Keratinocyte (primary cell): ENCODE measurements at regions not wholly inside any gene's neighbourhood (a gene's known extent, or its start where the extent isn't known, plus 50 kb on each side); places are given as distances from the start of the nearest gene placed in this dataset.

Experiments
- DNase-seq: peaks from one replicate; pipeline ENCODE4 v3.0.0-alpha.2; 2011; ENCODE audit warnings: low read depth, missing footprints, low spot score
- FAIRE-seq: peaks from 2 replicates; lab custom pipeline; 2011; peaks lifted over from hg19 to GRCh38; lab: Jason Lieb, UNC
- H2AFZ ChIP-seq: 2 replicates; pipeline ENCODE4 v1.6.0; 2012; ENCODE audit warnings: low read length, control low read depth, inconsistent platforms; ENCODE audit not compliant: control insufficient read depth
- H3K27ac ChIP-seq: 2 replicates; pipeline ENCODE4 v1.5.1; 2011; ENCODE audit warnings: low read length; ENCODE audit not compliant: control insufficient read depth, insufficient read depth
- H3K27me3 ChIP-seq: 3 replicates; pipeline ENCODE4 v1.6.0; 2011; ENCODE audit warnings: low read length; ENCODE audit not compliant: control insufficient read depth, insufficient read depth; ENCODE audit errors: extremely low read depth
- H3K36me3 ChIP-seq, 2 experiments: 2 replicates in 1 of 2; 3 replicates in 1 of 2; pipeline ENCODE4 v1.5.1; 2011; ENCODE audit warnings: low read length in 2 of 2, mild to moderate bottlenecking in 1 of 2; ENCODE audit not compliant: control insufficient read depth in 2 of 2, insufficient read depth in 2 of 2; ENCODE audit errors: extremely low read depth in 1 of 2
- H3K4me1 ChIP-seq: 3 replicates; pipeline ENCODE4 v1.5.1; 2011; ENCODE audit warnings: low read length; ENCODE audit not compliant: control insufficient read depth, insufficient read depth; ENCODE audit errors: extremely low read depth
- H3K4me2 ChIP-seq: 3 replicates; pipeline ENCODE4 v1.6.0; 2011; ENCODE audit warnings: low read depth, low read length; ENCODE audit not compliant: control insufficient read depth, insufficient read depth; ENCODE audit errors: extremely low read depth
- H3K4me3 ChIP-seq, 3 experiments: fragments of 200-600 bp in 1 of 3; sonication (generic) in 1 of 3; 2 replicates in 2 of 3; 3 replicates in 1 of 3; pipeline ENCODE4 v1.5.1; 2011 to 2016; ENCODE audit warnings: low read length in 3 of 3, mild to moderate bottlenecking in 3 of 3, control low read depth in 2 of 3, inconsistent platforms in 1 of 3, low read depth in 1 of 3, mixed read lengths in 1 of 3, mixed run types in 1 of 3, moderate library complexity in 1 of 3; ENCODE audit not compliant: control insufficient read depth in 2 of 3, insufficient read depth in 2 of 3; ENCODE audit errors: extremely low read depth in 1 of 3
- H3K79me2 ChIP-seq: 2 replicates; pipeline ENCODE4 v1.6.0; 2012; ENCODE audit warnings: low read length; ENCODE audit not compliant: control insufficient read depth, insufficient read depth
- H3K9ac ChIP-seq: 3 replicates; pipeline ENCODE4 v1.6.0; 2011; ENCODE audit warnings: low read length; ENCODE audit not compliant: control insufficient read depth, insufficient read depth; ENCODE audit errors: extremely low read depth
- H3K9me1 ChIP-seq: 3 replicates; pipeline ENCODE4 v1.6.0; 2011; ENCODE audit warnings: low read length; ENCODE audit not compliant: control insufficient read depth, insufficient read depth; ENCODE audit errors: extremely low read depth
- H3K9me3 ChIP-seq: 2 replicates; pipeline ENCODE4 v1.5.1; 2012; ENCODE audit warnings: low read depth, low read length; ENCODE audit not compliant: control insufficient read depth
- H4K20me1 ChIP-seq: 3 replicates; pipeline ENCODE4 v1.6.0; 2011; ENCODE audit warnings: low read length; ENCODE audit not compliant: control insufficient read depth, insufficient read depth; ENCODE audit errors: extremely low read depth
- CTCF ChIP-seq, 3 experiments: IDR thresholded peaks in 1 of 3; conservative IDR thresholded peaks in 1 of 3; optimal IDR thresholded peaks in 1 of 3; 2 replicates in 2 of 3; 3 replicates in 1 of 3; pipeline versions ENCODE3 to v1.5.1; 2011; ENCODE audit warnings: low read length in 3 of 3, mild to moderate bottlenecking in 3 of 3, moderate library complexity in 2 of 3, control low read depth in 1 of 3, inconsistent platforms in 1 of 3; ENCODE audit not compliant: insufficient read depth in 2 of 3; ENCODE audit errors: extremely low read depth in 1 of 3
- EZH2 ChIP-seq: IDR thresholded peaks from one replicate; pipeline ENCODE4 v1.6.1; 2012; ENCODE audit warnings: inconsistent platforms, mild to moderate bottlenecking, low read length, moderate library complexity
- dilution Hi-C: fragments of 300-500 bp; cut with MboI; formaldehyde crosslinking; loops from one replicate; pipeline ENCODE4 v1.7.0; 2020; ENCODE audit warnings: low sequenced_read_pairs; ENCODE audit not compliant: extremely low pct_ligation_motif_present

- TF ChIP-seq CTCF (optimal IDR thresholded peaks at IDR 0.05 in 1 of 3, IDR thresholded peaks at IDR 0.05 in 1 of 3, conservative IDR thresholded peaks at IDR 0.05 in 1 of 3; ENCODE audit: extremely low read depth in 1 of 3, insufficient read depth in 2 of 3, low read length in 3 of 3): no peak
- no peak for TF ChIP-seq EZH2
- Histone ChIP-seq H3K4me2 (no peak overlapping the region), H2AFZ (no peak overlapping the region), H3K4me3 (no peak overlapping the region), H3K36me3 (no peaks in the 10 kb centered on the region), H3K27me3 (no peaks in the 10 kb centered on the region), H4K20me1 (no peaks in the 10 kb centered on the region), H3K79me2 (no peaks in the 10 kb centered on the region), H3K27ac (no peak overlapping the region), H3K9me1 (no peaks in the 10 kb centered on the region), H3K9ac (no peak overlapping the region), H3K4me1 (no peaks in the 10 kb centered on the region), H3K9me3 (no peaks in the 10 kb centered on the region)
- FAIRE-seq: no peak
- dilution Hi-C loops: no loop called here
- no peak for DNase-seq
Measured at GRCh38 chr6:115393821-115394220, 666.9 kb downstream of the FRK start.

DNA sequence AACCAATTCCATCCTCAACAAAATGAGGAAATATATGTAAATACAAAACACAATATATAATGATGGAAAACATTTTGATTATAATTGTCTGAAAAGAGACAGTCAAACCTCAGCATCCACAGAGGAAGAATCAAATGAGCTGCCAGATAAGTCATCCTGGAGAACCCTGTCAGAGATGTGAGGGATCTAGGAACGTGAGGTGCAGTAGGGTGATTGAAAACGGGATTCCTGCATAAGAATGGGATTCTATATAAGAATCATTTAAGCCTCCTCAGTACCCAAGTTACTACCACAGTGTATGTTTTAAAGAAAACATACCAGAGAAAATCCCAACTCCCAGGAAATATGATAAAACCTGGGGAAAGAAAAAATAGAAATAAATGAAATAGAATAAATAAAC is 690.5 kb downstream of the FRK start:
- Histone ChIP-seq H3K9me3 (no peaks in the 10 kb centered on the region), H3K9ac (no peak overlapping the region), H3K27me3 (no peaks in the 10 kb centered on the region), H3K27ac (no peak overlapping the region), H3K4me2 (no peak overlapping the region), H3K9me1 (no peaks in the 10 kb centered on the region), H4K20me1 (no peaks in the 10 kb centered on the region), H3K79me2 (no peaks in the 10 kb centered on the region), H3K4me1 (no peaks in the 10 kb centered on the region), H3K36me3 (no peaks in the 10 kb centered on the region), H3K4me3 (no peak overlapping the region), H2AFZ (no peak overlapping the region)
- FAIRE-seq (no peak), DNase-seq (no peak)
- dilution Hi-C loops: no loop called here
- TF ChIP-seq EZH2 (no peak), CTCF (optimal IDR thresholded peaks at IDR 0.05 in 1 of 3, IDR thresholded peaks at IDR 0.05 in 1 of 3, conservative IDR thresholded peaks at IDR 0.05 in 1 of 3; ENCODE audit: extremely low read depth in 1 of 3, insufficient read depth in 2 of 3, low read length in 3 of 3) (no peak)
